ENCODE measurements at regions not wholly inside any gene's neighbourhood (a gene's known extent, or its start where the extent isn't known, plus 50 kb on each side); places are given as distances from the start of the nearest gene placed in this dataset.

DNA sequence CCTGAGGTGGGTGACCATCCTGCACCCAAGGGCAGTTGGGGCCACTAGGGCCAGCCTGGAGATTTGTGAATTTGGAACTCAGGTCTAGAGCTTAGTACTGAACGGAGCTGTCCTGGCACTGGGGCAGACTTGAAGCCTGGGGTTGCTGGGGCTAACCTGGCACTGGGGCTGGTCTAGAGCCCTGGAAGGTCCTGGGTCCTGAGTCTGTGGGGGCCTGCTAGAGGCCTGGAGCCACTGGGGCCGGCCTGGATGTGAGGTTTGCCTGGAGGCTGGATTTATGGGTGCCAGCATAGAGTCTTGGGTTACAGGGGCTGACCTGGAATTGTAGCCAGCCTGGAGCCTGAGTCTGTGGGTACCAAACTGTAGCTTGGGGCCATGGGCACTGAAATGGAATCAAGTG lies 1216.9 kb downstream of the CDH11 start:
- H3K4me3 ChIP-seq (ENCODE audit: low read depth, low read length): no peak overlapping the region
- no peaks in the 10 kb centered on the region for H3K27me3 ChIP-seq (ENCODE audit: insufficient read depth, low read depth, severe bottlenecking)
- no peak for DNase-seq
- TF ChIP-seq, protein P1, sequence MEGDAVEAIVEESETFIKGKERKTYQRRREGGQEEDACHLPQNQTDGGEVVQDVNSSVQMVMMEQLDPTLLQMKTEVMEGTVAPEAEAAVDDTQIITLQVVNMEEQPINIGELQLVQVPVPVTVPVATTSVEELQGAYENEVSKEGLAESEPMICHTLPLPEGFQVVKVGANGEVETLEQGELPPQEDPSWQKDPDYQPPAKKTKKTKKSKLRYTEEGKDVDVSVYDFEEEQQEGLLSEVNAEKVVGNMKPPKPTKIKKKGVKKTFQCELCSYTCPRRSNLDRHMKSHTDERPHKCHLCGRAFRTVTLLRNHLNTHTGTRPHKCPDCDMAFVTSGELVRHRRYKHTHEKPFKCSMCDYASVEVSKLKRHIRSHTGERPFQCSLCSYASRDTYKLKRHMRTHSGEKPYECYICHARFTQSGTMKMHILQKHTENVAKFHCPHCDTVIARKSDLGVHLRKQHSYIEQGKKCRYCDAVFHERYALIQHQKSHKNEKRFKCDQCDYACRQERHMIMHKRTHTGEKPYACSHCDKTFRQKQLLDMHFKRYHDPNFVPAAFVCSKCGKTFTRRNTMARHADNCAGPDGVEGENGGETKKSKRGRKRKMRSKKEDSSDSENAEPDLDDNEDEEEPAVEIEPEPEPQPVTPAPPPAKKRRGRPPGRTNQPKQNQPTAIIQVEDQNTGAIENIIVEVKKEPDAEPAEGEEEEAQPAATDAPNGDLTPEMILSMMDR (IDR thresholded peaks at IDR 0.05; ENCODE audit: low read depth, low read length): no peak
- no peak overlapping the region for H3K27ac ChIP-seq
- no peaks in the 10 kb centered on the region for H3K36me3 ChIP-seq
- no peaks in the 10 kb centered on the region for H3K9me3 ChIP-seq (ENCODE audit: severe bottlenecking)

DNA sequence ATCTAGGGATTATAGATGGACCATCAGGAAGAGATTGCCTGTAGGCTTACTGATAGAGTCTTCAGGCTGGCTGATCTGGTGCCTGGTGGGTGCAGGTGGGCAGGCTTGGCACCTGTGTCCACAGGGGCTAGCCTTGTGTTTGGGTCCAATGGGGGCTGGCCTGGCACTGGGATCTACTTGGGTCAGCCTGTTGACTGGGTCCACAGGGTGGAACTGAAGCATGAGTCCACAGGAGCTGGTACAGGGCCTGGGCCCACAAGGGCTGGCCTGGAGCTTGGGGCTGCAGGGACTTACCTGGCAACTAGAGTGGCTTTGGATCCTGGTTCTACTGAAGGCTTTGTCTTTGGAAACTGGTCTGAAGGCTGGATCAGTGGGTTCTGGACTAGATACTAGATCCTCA lies 1217.7 kb downstream of the CDH11 start:
- no peaks in the 10 kb centered on the region for H3K36me3 ChIP-seq
- H3K27me3 ChIP-seq (ENCODE audit: insufficient read depth, low read depth, severe bottlenecking): no peaks in the 10 kb centered on the region
- H3K27ac ChIP-seq: no peak overlapping the region
- no peak overlapping the region for H3K4me3 ChIP-seq (ENCODE audit: low read depth, low read length)
- no peak for DNase-seq
- H3K9me3 ChIP-seq (ENCODE audit: severe bottlenecking): no peaks in the 10 kb centered on the region
- TF ChIP-seq, protein P1 (IDR thresholded peaks at IDR 0.05; ENCODE audit: low read depth, low read length): no peak

DNA sequence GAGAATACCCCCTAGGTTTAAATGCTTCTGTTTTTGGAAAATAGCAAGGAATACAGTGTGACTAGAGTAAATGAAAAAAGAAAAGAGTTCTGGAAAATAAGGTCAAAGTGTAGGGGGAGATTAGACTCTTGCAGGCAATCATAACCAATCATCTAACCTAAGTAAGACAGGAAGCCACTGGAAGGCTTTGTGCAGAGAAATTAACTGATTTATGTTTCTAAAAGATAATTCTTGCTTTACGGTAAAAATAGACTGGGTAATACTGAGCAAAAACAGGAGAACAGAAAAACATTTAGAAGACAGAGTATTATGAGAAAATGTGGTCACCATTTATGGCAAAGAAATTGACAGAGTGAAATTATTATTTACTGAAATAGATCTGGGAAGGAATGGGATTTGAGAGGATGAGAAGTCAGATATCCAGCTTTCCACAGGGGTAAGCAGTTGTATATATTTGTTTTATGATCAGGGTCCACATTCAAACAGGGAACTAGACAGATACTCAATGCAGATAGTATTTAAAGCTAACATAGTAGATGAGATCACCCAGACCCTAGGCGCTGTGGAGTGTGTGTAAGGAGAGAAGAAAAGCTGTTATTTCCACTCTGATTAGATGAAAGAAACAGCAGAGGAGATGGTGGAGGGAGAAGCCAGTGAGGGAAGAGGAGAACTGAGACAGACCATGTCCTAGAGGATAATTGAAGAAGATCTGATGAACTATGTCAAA lies 1225.3 kb downstream of the CDH11 start:
- Histone ChIP-seq H3K9me3 (ENCODE audit: severe bottlenecking) (no peaks in the 10 kb centered on the region), H3K36me3 (no peaks in the 10 kb centered on the region), H3K4me3 (ENCODE audit: low read depth, low read length) (no peak overlapping the region), H3K27ac (no peak overlapping the region), H3K27me3 (ENCODE audit: insufficient read depth, low read depth, severe bottlenecking) (no peaks in the 10 kb centered on the region)
- DNase-seq: no peak
- TF ChIP-seq, protein P1 (IDR thresholded peaks at IDR 0.05; ENCODE audit: low read depth, low read length): no peak

DNA sequence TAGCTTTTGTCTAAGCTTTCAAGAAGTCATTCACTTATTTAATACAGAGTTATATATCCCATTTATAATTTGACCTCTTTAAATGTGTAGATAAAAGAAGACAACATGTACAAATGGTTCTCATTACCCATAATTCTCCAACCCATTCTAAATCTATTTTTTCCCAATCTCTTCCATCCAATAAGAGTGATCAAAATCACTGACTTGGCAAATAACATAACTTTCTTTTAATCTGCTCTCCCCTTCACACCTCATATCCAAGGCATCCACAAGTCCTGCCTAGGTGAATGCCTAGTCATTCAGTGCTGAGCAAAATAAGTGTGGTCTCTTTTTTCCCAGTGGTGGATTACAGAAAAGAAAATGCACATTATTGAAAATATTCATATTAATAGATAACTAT lies 1231.1 kb downstream of the CDH11 start:
- TF ChIP-seq, protein P1 (IDR thresholded peaks at IDR 0.05; ENCODE audit: low read depth, low read length): no peak
- Histone ChIP-seq H3K27ac (no peak overlapping the region), H3K36me3 (no peaks in the 10 kb centered on the region), H3K4me3 (ENCODE audit: low read depth, low read length) (no peak overlapping the region), H3K9me3 (ENCODE audit: severe bottlenecking) (no peaks in the 10 kb centered on the region), H3K27me3 (ENCODE audit: insufficient read depth, low read depth, severe bottlenecking) (no peaks in the 10 kb centered on the region)
- no peak for DNase-seq

DNA sequence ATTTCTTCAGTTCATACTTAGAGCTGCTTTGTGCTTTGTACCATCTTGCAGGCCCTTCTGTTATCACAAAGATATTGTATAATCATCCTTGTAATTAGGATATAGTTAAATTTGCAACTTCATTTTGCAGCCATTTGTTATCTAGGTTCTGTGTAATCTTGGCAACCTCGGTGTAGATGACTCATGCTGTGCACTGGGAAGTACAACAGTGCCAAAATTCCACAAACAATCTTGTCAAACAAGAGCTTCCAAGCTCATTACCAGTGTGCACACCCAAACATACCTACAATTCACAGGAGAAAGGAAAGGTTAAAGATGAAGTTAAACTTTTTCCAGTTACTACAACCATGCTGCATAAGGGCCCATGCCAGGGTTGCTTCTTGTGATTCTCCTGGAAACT lies 1231.8 kb downstream of the CDH11 start:
- Histone ChIP-seq H3K9me3 (ENCODE audit: severe bottlenecking) (no peaks in the 10 kb centered on the region), H3K4me3 (ENCODE audit: low read depth, low read length) (no peak overlapping the region), H3K36me3 (no peaks in the 10 kb centered on the region), H3K27ac (no peak overlapping the region), H3K27me3 (ENCODE audit: insufficient read depth, low read depth, severe bottlenecking) (no peaks in the 10 kb centered on the region)
- DNase-seq: no peak
- TF ChIP-seq, protein P1 (IDR thresholded peaks at IDR 0.05; ENCODE audit: low read depth, low read length): no peak

DNA sequence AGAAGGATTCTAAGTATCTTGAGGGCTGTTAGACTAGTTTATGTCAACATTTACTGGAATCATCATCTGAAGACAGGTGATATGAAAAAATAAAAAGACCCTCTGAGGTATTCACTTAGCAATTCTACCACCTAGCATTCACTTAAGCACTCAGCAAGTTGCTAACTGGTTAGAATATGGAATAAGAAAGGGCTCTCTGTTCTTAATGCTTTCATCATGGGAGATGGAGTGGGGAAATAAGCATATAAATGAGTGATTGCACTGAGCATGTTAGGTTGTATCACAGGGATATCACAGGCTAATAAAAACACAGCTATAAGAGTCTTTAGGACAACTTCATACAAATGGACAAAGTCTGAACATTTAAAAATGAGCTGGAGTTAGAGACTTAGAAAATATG lies 1238.8 kb downstream of the CDH11 start:
- no peak overlapping the region for H3K4me3 ChIP-seq (ENCODE audit: low read depth, low read length)
- no peaks in the 10 kb centered on the region for H3K9me3 ChIP-seq (ENCODE audit: severe bottlenecking)
- no peak overlapping the region for H3K27ac ChIP-seq
- DNase-seq: no peak
- H3K36me3 ChIP-seq: no peaks in the 10 kb centered on the region
- TF ChIP-seq, protein P1 (IDR thresholded peaks at IDR 0.05; ENCODE audit: low read depth, low read length): no peak
- H3K27me3 ChIP-seq (ENCODE audit: insufficient read depth, low read depth, severe bottlenecking): no peaks in the 10 kb centered on the region
